ENCODE measurements at regions not wholly inside any gene's neighbourhood (a gene's known extent, or its start where the extent isn't known, plus 50 kb on each side); places are given as distances from the start of the nearest gene placed in this dataset.

GRCh38 chr16:6560306-6561100 lies 772.1 kb upstream of the RBFOX1 start:
- Histone ChIP-seq H3K4me3 (ENCODE audit: low read length in 3 of 3) (no peak overlapping the region), H3K27me3 (ENCODE audit: control insufficient read depth in 3 of 3, insufficient read depth in 3 of 3, low read length in 3 of 3) (no peaks in the 10 kb centered on the region), H3K27ac (ENCODE audit: low read depth, low read length) (no peak overlapping the region), H3K9me3 (ENCODE audit: control insufficient read depth in 3 of 3, low read length in 3 of 3) (no peaks in the 10 kb centered on the region), H3K9ac (ENCODE audit: low read depth in 1 of 3, low read length in 3 of 3) (no peak overlapping the region), H3K4me1 (ENCODE audit: control insufficient read depth in 3 of 3, insufficient read depth in 3 of 3, low read length in 3 of 3) (no peaks in the 10 kb centered on the region), H3K36me3 (ENCODE audit: control insufficient read depth in 3 of 3, insufficient read depth in 3 of 3, low read length in 3 of 3) (no peaks in the 10 kb centered on the region)

GRCh38 chr16:6558661-6559060 lies 774.0 kb upstream of the RBFOX1 start:
- no peak overlapping the region for H3K9ac ChIP-seq (ENCODE audit: low read depth in 1 of 3, low read length in 3 of 3)
- no peak overlapping the region for H3K4me3 ChIP-seq (ENCODE audit: low read length in 3 of 3)
- no peaks in the 10 kb centered on the region for H3K36me3 ChIP-seq (ENCODE audit: control insufficient read depth in 3 of 3, insufficient read depth in 3 of 3, low read length in 3 of 3)
- H3K27me3 ChIP-seq (ENCODE audit: control insufficient read depth in 3 of 3, insufficient read depth in 3 of 3, low read length in 3 of 3): no peaks in the 10 kb centered on the region
- no peaks in the 10 kb centered on the region for H3K9me3 ChIP-seq (ENCODE audit: control insufficient read depth in 3 of 3, low read length in 3 of 3)
- H3K4me1 ChIP-seq (ENCODE audit: control insufficient read depth in 3 of 3, insufficient read depth in 3 of 3, low read length in 3 of 3): no peaks in the 10 kb centered on the region
- no peak overlapping the region for H3K27ac ChIP-seq (ENCODE audit: low read depth, low read length)

- no peak overlapping the region for H3K4me3 ChIP-seq (ENCODE audit: low read length in 3 of 3)
- no peaks in the 10 kb centered on the region for H3K4me1 ChIP-seq (ENCODE audit: control insufficient read depth in 3 of 3, insufficient read depth in 3 of 3, low read length in 3 of 3)
- H3K27ac ChIP-seq (ENCODE audit: low read depth, low read length): no peak overlapping the region
- H3K9ac ChIP-seq (ENCODE audit: low read depth in 1 of 3, low read length in 3 of 3): no peak overlapping the region
- H3K36me3 ChIP-seq (ENCODE audit: control insufficient read depth in 3 of 3, insufficient read depth in 3 of 3, low read length in 3 of 3): no peaks in the 10 kb centered on the region
- no peaks in the 10 kb centered on the region for H3K27me3 ChIP-seq (ENCODE audit: control insufficient read depth in 3 of 3, insufficient read depth in 3 of 3, low read length in 3 of 3)
- no peaks in the 10 kb centered on the region for H3K9me3 ChIP-seq (ENCODE audit: control insufficient read depth in 3 of 3, low read length in 3 of 3)
Measured at GRCh38 chr16:6558126-6558525, 774.5 kb upstream of the RBFOX1 start.

- Histone ChIP-seq H3K4me3 (ENCODE audit: low read length in 3 of 3) (no peak overlapping the region), H3K9me3 (ENCODE audit: control insufficient read depth in 3 of 3, low read length in 3 of 3) (no peaks in the 10 kb centered on the region), H3K36me3 (ENCODE audit: control insufficient read depth in 3 of 3, insufficient read depth in 3 of 3, low read length in 3 of 3) (no peaks in the 10 kb centered on the region), H3K4me1 (ENCODE audit: control insufficient read depth in 3 of 3, insufficient read depth in 3 of 3, low read length in 3 of 3) (no peaks in the 10 kb centered on the region), H3K27ac (ENCODE audit: low read depth, low read length) (no peak overlapping the region), H3K27me3 (ENCODE audit: control insufficient read depth in 3 of 3, insufficient read depth in 3 of 3, low read length in 3 of 3) (no peaks in the 10 kb centered on the region), H3K9ac (ENCODE audit: low read depth in 1 of 3, low read length in 3 of 3) (no peak overlapping the region)
Measured at GRCh38 chr16:6557353-6558023, 775.2 kb upstream of the RBFOX1 start.

GRCh38 chr16:6549415-6549814 lies 783.2 kb upstream of the RBFOX1 start:
- no peak overlapping the region for H3K27ac ChIP-seq (ENCODE audit: low read depth, low read length)
- no peak overlapping the region for H3K4me3 ChIP-seq (ENCODE audit: low read length in 3 of 3)
- no peaks in the 10 kb centered on the region for H3K9me3 ChIP-seq (ENCODE audit: control insufficient read depth in 3 of 3, low read length in 3 of 3)
- no peak overlapping the region for H3K9ac ChIP-seq (ENCODE audit: low read depth in 1 of 3, low read length in 3 of 3)
- no peaks in the 10 kb centered on the region for H3K4me1 ChIP-seq (ENCODE audit: control insufficient read depth in 3 of 3, insufficient read depth in 3 of 3, low read length in 3 of 3)
- H3K36me3 ChIP-seq (ENCODE audit: control insufficient read depth in 3 of 3, insufficient read depth in 3 of 3, low read length in 3 of 3): no peaks in the 10 kb centered on the region
- H3K27me3 ChIP-seq (ENCODE audit: control insufficient read depth in 3 of 3, insufficient read depth in 3 of 3, low read length in 3 of 3): no peaks in the 10 kb centered on the region

- H3K4me3 ChIP-seq (ENCODE audit: low read length in 3 of 3): no peak overlapping the region
- H3K9me3 ChIP-seq (ENCODE audit: control insufficient read depth in 3 of 3, low read length in 3 of 3): no peaks in the 10 kb centered on the region
- H3K27me3 ChIP-seq (ENCODE audit: control insufficient read depth in 3 of 3, insufficient read depth in 3 of 3, low read length in 3 of 3): no peaks in the 10 kb centered on the region
- H3K4me1 ChIP-seq (ENCODE audit: control insufficient read depth in 3 of 3, insufficient read depth in 3 of 3, low read length in 3 of 3): no peaks in the 10 kb centered on the region
- no peaks in the 10 kb centered on the region for H3K36me3 ChIP-seq (ENCODE audit: control insufficient read depth in 3 of 3, insufficient read depth in 3 of 3, low read length in 3 of 3)
- no peak overlapping the region for H3K9ac ChIP-seq (ENCODE audit: low read depth in 1 of 3, low read length in 3 of 3)
- H3K27ac ChIP-seq (ENCODE audit: low read depth, low read length): no peak overlapping the region
Measured at GRCh38 chr16:6548507-6548906, 784.1 kb upstream of the RBFOX1 start.

- H3K9ac ChIP-seq (ENCODE audit: low read depth in 1 of 3, low read length in 3 of 3): no peak overlapping the region
- no peaks in the 10 kb centered on the region for H3K9me3 ChIP-seq (ENCODE audit: control insufficient read depth in 3 of 3, low read length in 3 of 3)
- no peak overlapping the region for H3K27ac ChIP-seq (ENCODE audit: low read depth, low read length)
- H3K36me3 ChIP-seq (ENCODE audit: control insufficient read depth in 3 of 3, insufficient read depth in 3 of 3, low read length in 3 of 3): no peaks in the 10 kb centered on the region
- no peak overlapping the region for H3K4me3 ChIP-seq (ENCODE audit: low read length in 3 of 3)
- no peaks in the 10 kb centered on the region for H3K4me1 ChIP-seq (ENCODE audit: control insufficient read depth in 3 of 3, insufficient read depth in 3 of 3, low read length in 3 of 3)
- H3K27me3 ChIP-seq (ENCODE audit: control insufficient read depth in 3 of 3, insufficient read depth in 3 of 3, low read length in 3 of 3): no peaks in the 10 kb centered on the region
Measured at GRCh38 chr16:6547131-6547530, 785.5 kb upstream of the RBFOX1 start.

GRCh38 chr16:6545329-6545728 lies 787.3 kb upstream of the RBFOX1 start:
- Histone ChIP-seq H3K9ac (ENCODE audit: low read depth in 1 of 3, low read length in 3 of 3) (no peak overlapping the region), H3K9me3 (ENCODE audit: control insufficient read depth in 3 of 3, low read length in 3 of 3) (no peaks in the 10 kb centered on the region), H3K4me3 (ENCODE audit: low read length in 3 of 3) (no peak overlapping the region), H3K27ac (ENCODE audit: low read depth, low read length) (no peak overlapping the region), H3K36me3 (ENCODE audit: control insufficient read depth in 3 of 3, insufficient read depth in 3 of 3, low read length in 3 of 3) (no peaks in the 10 kb centered on the region), H3K27me3 (ENCODE audit: control insufficient read depth in 3 of 3, insufficient read depth in 3 of 3, low read length in 3 of 3) (no peaks in the 10 kb centered on the region), H3K4me1 (ENCODE audit: control insufficient read depth in 3 of 3, insufficient read depth in 3 of 3, low read length in 3 of 3) (no peaks in the 10 kb centered on the region)

- no peaks in the 10 kb centered on the region for H3K4me1 ChIP-seq (ENCODE audit: control insufficient read depth in 3 of 3, insufficient read depth in 3 of 3, low read length in 3 of 3)
Measured at GRCh38 chr16:6541267-6541666, 791.4 kb upstream of the RBFOX1 start.

GRCh38 chr16:6536411-6536810 lies 796.2 kb upstream of the RBFOX1 start:
- Histone ChIP-seq H3K9me3 (ENCODE audit: control insufficient read depth in 3 of 3, low read length in 3 of 3) (peaks cover 0 to 3% (median 0%) of the 10 kb centered on the region in 3 donors), H3K36me3 (ENCODE audit: control insufficient read depth in 3 of 3, insufficient read depth in 3 of 3, low read length in 3 of 3) (no peaks in the 10 kb centered on the region), H3K27me3 (ENCODE audit: control insufficient read depth in 3 of 3, insufficient read depth in 3 of 3, low read length in 3 of 3) (no peaks in the 10 kb centered on the region), H3K27ac (ENCODE audit: low read depth, low read length) (no peak overlapping the region), H3K4me1 (ENCODE audit: control insufficient read depth in 3 of 3, insufficient read depth in 3 of 3, low read length in 3 of 3) (no peaks in the 10 kb centered on the region), H3K9ac (ENCODE audit: low read depth in 1 of 3, low read length in 3 of 3) (no peak overlapping the region), H3K4me3 (ENCODE audit: low read length in 3 of 3) (no peak overlapping the region)

More at GRCh38 chr16:6541267-6541666, 791.4 kb upstream of the RBFOX1 start:
- no peaks in the 10 kb centered on the region for H3K27me3 ChIP-seq (ENCODE audit: control insufficient read depth in 3 of 3, insufficient read depth in 3 of 3, low read length in 3 of 3)
- no peak overlapping the region for H3K27ac ChIP-seq (ENCODE audit: low read depth, low read length)
- H3K9ac ChIP-seq (ENCODE audit: low read depth in 1 of 3, low read length in 3 of 3): no peak overlapping the region
- H3K36me3 ChIP-seq (ENCODE audit: control insufficient read depth in 3 of 3, insufficient read depth in 3 of 3, low read length in 3 of 3): no peaks in the 10 kb centered on the region
- peaks cover 0 to 3% (median 0%) of the 10 kb centered on the region in 3 donors for H3K9me3 ChIP-seq (ENCODE audit: control insufficient read depth in 3 of 3, low read length in 3 of 3)
- H3K4me3 ChIP-seq (ENCODE audit: low read length in 3 of 3): no peak overlapping the region
